K562 (cell line): ENCODE measurements at regions not wholly inside any gene's neighbourhood (a gene's known extent, or its start where the extent isn't known, plus 50 kb on each side); places are given as distances from the start of the nearest gene placed in this dataset.

Experiments
- ATF7 ChIP-seq: fragments of 450-650 bp; IDR thresholded peaks from 2 replicates; pipeline ENCODE4 v1.7.1; 2014; ENCODE audit warnings: mild to moderate bottlenecking, moderate library complexity
- CREB1 ChIP-seq, 2 experiments: sonication (generic) in 1 of 2; formaldehyde crosslinking in 1 of 2; IDR thresholded peaks; 2 replicates each; pipeline versions ENCODE4 v1.6.1 to v1.8.0; 2012 to 2022; ENCODE audit warnings: inconsistent platforms in 1 of 2, mild to moderate bottlenecking in 1 of 2, missing genetic modification reagents in 1 of 2, moderate library complexity in 1 of 2
- DNMT1 ChIP-seq: fragments of 450-650 bp; IDR thresholded peaks from 2 replicates; pipeline ENCODE4 v1.6.1; 2016; ENCODE audit warnings: antibody characterized with exemption, mild to moderate bottlenecking
- HEY1 ChIP-seq: fragments of 250-450 bp; sonication (Bioruptor Pico); IDR thresholded peaks from 2 replicates; pipeline ENCODE4 v1.5.0; 2020; ENCODE audit warnings: mild to moderate bottlenecking, moderate library complexity, borderline replicate concordance
- MYNN ChIP-seq, 2 experiments: sonication (generic); formaldehyde crosslinking in 1 of 2; IDR thresholded peaks; 2 replicates each; pipeline versions ENCODE4 v1.5.0 to v1.6.1; 2016 to 2020; ENCODE audit warnings: antibody characterized with exemption in 1 of 2, missing genetic modification reagents in 1 of 2
- RHOXF2B ChIP-seq: fragments of 250-450 bp; sonication (Bioruptor Pico); conservative IDR thresholded peaks from 2 replicates; pipeline ENCODE4 v1.5.1; 2021
- SRSF9 ChIP-seq: fragments of 200-400 bp; formaldehyde crosslinking; IDR thresholded peaks from 2 replicates; pipeline ENCODE4 v1.6.1; 2017; ENCODE audit warnings: low read depth, low read length, borderline replicate concordance
- ZNF274 ChIP-seq: IDR thresholded peaks from 2 replicates; pipeline ENCODE4 v1.6.1; 2011; ENCODE audit warnings: low read depth, mild to moderate bottlenecking, low read length, moderate library complexity, borderline replicate concordance
- TF ChIP-seq, protein P1 (sequence below): sonication (generic); formaldehyde crosslinking; IDR thresholded peaks from 2 replicates; pipeline ENCODE4 v1.8.1; 2023; ENCODE audit warnings: mild to moderate bottlenecking, missing genetic modification reagents
- TF ChIP-seq, protein P2 (sequence below), 3 experiments: IDR thresholded peaks in 2 of 3; conservative IDR thresholded peaks in 1 of 3; 2 replicates each; pipeline ENCODE4 v1.5.1; 2011 to 2012; ENCODE audit warnings: low read length in 3 of 3, mild to moderate bottlenecking in 3 of 3, control low read depth in 2 of 3, improper control_type of control experiment in 1 of 3, inconsistent platforms in 1 of 3, low read depth in 1 of 3, mixed read lengths in 1 of 3, moderate library complexity in 1 of 3; ENCODE audit not compliant: insufficient read depth in 2 of 3

DNA sequence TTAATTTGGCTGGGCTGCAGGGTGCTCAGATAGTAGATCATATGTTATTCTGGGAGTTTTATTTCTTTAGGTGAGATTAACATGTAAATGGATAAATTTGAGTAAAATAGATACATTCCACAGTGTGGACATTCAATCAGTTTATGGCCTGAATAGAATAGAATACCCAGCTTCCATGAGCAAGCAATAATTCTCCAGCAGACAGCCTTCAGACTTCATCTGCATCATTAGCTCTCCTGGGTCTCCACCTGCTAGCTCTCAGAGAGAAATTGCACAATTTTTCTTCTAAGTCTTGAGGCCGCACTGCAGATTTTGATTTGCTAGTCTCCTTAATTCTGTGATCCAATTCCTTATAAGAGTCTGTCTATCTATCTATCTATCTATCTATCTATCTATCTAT is 420.3 kb upstream of the BOD1L1 start:
- TF ChIP-seq RHOXF2B: no peak
- no peak for TF ChIP-seq MYNN (IDR thresholded peaks at IDR 0.05)
- TF ChIP-seq MYNN (CRISPR knock-in tag; IDR thresholded peaks at IDR 0.05): no peak
- no peak for TF ChIP-seq ATF7
- TF ChIP-seq, protein P1, sequence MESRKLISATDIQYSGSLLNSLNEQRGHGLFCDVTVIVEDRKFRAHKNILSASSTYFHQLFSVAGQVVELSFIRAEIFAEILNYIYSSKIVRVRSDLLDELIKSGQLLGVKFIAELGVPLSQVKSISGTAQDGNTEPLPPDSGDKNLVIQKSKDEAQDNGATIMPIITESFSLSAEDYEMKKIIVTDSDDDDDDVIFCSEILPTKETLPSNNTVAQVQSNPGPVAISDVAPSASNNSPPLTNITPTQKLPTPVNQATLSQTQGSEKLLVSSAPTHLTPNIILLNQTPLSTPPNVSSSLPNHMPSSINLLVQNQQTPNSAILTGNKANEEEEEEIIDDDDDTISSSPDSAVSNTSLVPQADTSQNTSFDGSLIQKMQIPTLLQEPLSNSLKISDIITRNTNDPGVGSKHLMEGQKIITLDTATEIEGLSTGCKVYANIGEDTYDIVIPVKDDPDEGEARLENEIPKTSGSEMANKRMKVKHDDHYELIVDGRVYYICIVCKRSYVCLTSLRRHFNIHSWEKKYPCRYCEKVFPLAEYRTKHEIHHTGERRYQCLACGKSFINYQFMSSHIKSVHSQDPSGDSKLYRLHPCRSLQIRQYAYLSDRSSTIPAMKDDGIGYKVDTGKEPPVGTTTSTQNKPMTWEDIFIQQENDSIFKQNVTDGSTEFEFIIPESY (CRISPR knock-in tag): no peak
- no peak for TF ChIP-seq DNMT1
- no peak for TF ChIP-seq CREB1 (IDR thresholded peaks at IDR 0.05)
- no peak for TF ChIP-seq CREB1 (CRISPR knock-in tag; IDR thresholded peaks at IDR 0.05)
- TF ChIP-seq ZNF274: no peak
- TF ChIP-seq SRSF9: no peak
- no peak for TF ChIP-seq HEY1
- TF ChIP-seq, protein P2, sequence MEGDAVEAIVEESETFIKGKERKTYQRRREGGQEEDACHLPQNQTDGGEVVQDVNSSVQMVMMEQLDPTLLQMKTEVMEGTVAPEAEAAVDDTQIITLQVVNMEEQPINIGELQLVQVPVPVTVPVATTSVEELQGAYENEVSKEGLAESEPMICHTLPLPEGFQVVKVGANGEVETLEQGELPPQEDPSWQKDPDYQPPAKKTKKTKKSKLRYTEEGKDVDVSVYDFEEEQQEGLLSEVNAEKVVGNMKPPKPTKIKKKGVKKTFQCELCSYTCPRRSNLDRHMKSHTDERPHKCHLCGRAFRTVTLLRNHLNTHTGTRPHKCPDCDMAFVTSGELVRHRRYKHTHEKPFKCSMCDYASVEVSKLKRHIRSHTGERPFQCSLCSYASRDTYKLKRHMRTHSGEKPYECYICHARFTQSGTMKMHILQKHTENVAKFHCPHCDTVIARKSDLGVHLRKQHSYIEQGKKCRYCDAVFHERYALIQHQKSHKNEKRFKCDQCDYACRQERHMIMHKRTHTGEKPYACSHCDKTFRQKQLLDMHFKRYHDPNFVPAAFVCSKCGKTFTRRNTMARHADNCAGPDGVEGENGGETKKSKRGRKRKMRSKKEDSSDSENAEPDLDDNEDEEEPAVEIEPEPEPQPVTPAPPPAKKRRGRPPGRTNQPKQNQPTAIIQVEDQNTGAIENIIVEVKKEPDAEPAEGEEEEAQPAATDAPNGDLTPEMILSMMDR (IDR thresholded peaks at IDR 0.05 in 2 of 3, conservative IDR thresholded peaks at IDR 0.05 in 1 of 3; ENCODE audit: insufficient read depth in 2 of 3, low read depth in 1 of 3, low read length in 3 of 3): no peak
